ENCODE measurements at regions not wholly inside any gene's neighbourhood (a gene's known extent, or its start where the extent isn't known, plus 50 kb on each side); places are given as distances from the start of the nearest gene placed in this dataset.

DNA sequence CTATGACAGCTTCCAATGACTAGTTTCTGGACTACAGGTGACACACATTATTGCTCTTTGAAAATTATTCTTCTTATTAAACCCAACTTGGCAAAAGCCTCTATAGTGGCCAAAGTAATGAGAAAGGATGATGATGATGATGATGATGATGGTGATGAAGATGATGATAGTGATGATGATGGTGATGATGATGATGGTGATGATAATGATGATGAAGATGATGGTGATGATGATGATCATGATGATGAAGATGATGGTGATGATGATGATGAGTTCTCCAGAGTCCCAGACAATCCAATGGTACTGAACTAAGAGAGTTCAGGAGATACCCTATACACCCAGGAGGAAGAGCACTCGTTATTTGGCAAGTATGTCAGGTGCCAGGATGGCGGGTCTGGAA lies 739.4 kb downstream of the IRX1 start:
- TF ChIP-seq POLR2A (IDR thresholded peaks at IDR 0.05; ENCODE audit: low read depth, low read length) (no peak), EZH2 (IDR thresholded peaks at IDR 0.05; ENCODE audit: borderline replicate concordance, low read depth, low read length, severe bottlenecking) (no peak), MYC (IDR thresholded peaks at IDR 0.05; ENCODE audit: low read depth, low read length) (no peak), POLR2AphosphoS5 (IDR thresholded peaks at IDR 0.05; ENCODE audit: insufficient read depth, low read depth, low read length) (no peak), GATA2 (IDR thresholded peaks at IDR 0.05; ENCODE audit: insufficient read depth, insufficient read length, low read depth, low read length) (no peak)
- TF ChIP-seq, protein P1, sequence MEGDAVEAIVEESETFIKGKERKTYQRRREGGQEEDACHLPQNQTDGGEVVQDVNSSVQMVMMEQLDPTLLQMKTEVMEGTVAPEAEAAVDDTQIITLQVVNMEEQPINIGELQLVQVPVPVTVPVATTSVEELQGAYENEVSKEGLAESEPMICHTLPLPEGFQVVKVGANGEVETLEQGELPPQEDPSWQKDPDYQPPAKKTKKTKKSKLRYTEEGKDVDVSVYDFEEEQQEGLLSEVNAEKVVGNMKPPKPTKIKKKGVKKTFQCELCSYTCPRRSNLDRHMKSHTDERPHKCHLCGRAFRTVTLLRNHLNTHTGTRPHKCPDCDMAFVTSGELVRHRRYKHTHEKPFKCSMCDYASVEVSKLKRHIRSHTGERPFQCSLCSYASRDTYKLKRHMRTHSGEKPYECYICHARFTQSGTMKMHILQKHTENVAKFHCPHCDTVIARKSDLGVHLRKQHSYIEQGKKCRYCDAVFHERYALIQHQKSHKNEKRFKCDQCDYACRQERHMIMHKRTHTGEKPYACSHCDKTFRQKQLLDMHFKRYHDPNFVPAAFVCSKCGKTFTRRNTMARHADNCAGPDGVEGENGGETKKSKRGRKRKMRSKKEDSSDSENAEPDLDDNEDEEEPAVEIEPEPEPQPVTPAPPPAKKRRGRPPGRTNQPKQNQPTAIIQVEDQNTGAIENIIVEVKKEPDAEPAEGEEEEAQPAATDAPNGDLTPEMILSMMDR (IDR thresholded peaks at IDR 0.05; ENCODE audit: extremely low read depth in 1 of 2, insufficient read depth in 1 of 2, low read depth in 1 of 2, low read length in 2 of 2) = no peak
- TF ChIP-seq, protein P2, sequence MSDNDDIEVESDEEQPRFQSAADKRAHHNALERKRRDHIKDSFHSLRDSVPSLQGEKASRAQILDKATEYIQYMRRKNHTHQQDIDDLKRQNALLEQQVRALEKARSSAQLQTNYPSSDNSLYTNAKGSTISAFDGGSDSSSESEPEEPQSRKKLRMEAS (IDR thresholded peaks at IDR 0.05; ENCODE audit: insufficient read depth, insufficient read length) = no peak
